Muscle of back (tissue), 3 donors: ENCODE measurements at regions not wholly inside any gene's neighbourhood (a gene's known extent, or its start where the extent isn't known, plus 50 kb on each side); places are given as distances from the start of the nearest gene placed in this dataset.

Source experiments
- DNase-seq, 3 donors: peaks; one replicate each; pipeline versions ENCODE4 v3.0.0 to v3.0.0-alpha.2; 2013

- peak; percentile 80 to 89 (median 85) for DNase-seq
These were observed 292.7 kb upstream of the TARS1 start for GRCh38 chr5:33148076-33148513.

GRCh38 chr5:33153372-33153771 lies 287.4 kb upstream of the TARS1 start:
- DNase-seq: no peak

- DNase-seq: no peak
These were observed 286.9 kb upstream of the TARS1 start for GRCh38 chr5:33153831-33154230.

- no peak for DNase-seq
These were observed 279.9 kb upstream of the TARS1 start for GRCh38 chr5:33160871-33161270.

DNA sequence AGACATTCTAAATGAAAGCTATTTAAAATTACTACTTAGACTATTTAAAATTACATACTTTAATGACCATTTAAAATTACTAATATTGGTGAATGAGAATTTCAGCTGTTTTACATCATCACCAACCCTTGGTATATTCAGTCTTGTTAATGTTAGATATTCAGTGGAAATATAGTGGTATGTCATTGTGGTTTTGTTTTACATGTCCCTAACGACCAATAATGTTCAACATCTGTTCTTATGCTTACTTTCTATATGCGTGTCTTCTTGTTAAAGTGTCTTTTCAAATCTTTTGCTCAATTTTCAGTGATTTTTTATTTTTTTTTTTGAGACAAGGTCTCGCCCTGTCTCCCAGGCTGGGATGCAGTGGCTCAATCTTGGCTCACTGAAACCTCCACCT lies 279.3 kb upstream of the TARS1 start:
- peak in 1 of 3 donors; percentile 62 for DNase-seq

GRCh38 chr5:33162057-33162456 lies 278.7 kb upstream of the TARS1 start:
- no peak for DNase-seq

DNA sequence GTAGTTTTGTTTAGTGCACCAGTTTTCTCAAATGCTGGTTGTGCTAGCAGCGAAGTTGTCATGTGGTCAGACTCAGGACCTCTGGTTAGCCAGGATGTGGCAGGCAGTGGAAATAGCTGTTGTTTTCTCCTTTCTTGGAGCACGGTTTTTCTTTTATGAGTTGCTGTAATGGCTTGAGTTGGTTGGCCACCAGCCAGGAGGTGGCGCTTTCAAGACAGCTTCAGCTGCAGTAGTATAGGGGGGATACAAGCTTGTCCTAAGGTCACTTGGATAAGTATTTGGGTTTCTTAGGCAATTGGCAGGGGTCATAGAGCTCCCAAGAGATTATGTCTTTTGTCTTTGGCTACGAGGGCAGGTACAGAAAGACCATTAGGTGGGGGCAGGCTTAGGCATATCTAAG lies 274.2 kb upstream of the TARS1 start:
- peak in 1 of 3 donors; percentile 8 for DNase-seq

DNA sequence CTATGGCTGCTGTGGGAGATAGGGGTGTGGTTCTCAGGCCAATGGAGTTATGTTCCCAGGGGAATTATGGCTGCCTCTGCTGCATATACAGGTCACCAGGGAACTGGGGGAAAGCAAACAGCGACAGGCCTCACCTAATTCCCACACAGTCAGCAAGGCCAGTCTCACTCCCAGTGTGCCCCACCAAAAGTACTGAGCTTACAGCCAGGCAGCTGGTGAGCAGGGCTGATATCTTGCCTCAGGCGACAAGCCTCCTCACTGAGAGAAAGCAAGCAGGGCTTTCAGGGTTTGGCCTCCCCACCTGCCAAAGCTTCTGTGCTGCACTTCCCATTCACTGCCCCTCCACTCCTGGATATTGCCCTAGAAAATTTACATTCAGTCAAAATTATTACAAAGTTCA lies 273.8 kb upstream of the TARS1 start:
- no peak for DNase-seq

GRCh38 chr5:33167541-33167940 lies 273.2 kb upstream of the TARS1 start:
- DNase-seq: no peak

DNA sequence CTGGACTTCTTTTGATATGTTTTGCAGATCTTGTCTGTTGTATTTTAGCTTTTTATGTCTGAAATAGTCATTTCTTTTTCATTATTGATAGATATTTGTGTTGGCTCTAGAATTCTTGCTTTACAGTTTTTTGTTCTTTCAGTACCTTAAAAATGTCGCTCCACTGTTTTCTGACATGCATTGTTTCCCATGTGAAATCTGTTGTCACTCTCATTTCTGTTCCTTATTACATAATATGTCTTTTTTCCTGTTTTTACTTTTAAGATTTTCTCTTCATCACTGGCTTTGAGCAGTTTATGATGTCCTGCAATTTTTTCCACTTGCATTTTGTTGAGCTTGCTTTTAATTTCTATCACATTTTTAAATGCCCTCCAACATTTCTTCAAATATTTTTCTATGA lies 270.4 kb upstream of the TARS1 start:
- DNase-seq: no peak

DNA sequence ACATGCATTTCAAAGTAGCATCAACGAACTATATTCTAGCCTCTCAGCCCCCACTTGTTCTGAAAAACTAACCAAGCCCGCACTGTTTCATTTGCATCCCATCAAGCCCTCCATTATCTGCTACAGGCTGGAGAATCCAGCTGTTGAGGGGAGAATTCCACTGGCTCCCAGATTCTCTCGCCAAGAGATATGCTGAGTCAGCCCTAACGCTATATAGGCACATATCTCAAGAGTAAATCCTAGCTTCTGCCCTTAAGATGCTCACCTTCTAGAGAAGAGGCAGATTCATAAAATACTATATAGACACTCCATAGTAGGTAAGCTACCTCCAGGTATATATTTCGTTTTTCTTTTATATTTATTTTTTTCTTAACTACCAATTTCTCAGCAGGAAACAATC lies 266.4 kb upstream of the TARS1 start:
- no peak for DNase-seq

DNA sequence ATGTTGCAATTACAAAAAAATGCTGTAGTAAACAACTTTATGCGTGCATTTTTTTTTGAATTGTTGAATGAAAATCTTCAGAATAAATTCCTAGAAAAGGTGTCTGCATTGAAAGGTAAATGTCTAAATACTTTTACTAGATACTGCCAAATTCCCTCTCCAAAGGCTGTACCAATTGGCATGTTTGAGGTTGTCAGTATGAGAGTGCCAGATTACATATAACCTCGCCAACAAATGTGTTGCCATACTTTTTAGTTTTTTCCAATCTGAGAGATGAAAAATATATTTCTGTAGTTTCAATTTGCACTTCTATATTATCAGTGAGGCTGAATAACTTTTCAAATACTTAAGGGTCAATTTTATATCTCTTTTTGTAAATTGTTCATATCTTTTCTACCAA lies 261.5 kb upstream of the TARS1 start:
- DNase-seq: no peak

DNA sequence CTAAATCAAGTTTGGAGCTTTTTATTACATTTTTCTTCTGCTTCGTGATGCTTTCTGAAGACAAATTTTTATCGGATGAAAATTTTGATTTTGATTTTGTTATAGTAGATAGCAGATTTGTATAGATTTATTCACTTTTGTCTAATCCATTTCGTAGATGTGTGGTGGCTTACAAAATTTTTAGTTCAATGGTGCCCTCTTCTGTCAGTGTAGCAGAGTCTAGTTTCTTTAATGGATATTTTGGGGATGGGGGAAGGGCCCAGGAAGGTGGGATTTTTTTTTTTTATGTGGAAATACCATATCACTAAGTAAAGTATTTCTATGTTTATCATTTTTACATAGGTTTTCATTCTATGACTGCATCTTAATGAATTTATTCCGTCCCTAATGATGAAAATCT lies 259.9 kb upstream of the TARS1 start:
- peak; percentile 34 to 58 (median 39) for DNase-seq

- no peak for DNase-seq
These were observed 257.8 kb upstream of the TARS1 start for GRCh38 chr5:33182986-33183385.

DNA sequence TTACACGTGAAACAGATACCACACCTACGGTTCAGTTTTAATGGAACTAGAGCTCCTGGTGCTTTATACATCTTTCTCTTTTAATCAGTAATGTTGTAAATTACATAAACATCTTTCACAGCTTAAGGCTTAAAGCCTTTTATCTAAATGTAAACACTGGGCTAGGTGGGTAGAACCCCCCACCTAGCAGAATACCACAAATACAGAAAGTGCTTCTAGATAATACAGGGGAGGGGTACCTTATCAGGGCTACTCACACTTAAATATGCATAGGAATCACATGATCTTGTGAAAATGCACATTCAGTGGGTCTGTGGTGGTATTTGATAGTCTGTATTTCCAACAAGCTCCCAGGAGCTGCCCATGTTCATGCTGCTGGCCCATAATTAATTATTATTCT lies 256.4 kb upstream of the TARS1 start:
- DNase-seq: no peak

- DNase-seq: no peak
These were observed 252.7 kb upstream of the TARS1 start for GRCh38 chr5:33188089-33188488.

DNA sequence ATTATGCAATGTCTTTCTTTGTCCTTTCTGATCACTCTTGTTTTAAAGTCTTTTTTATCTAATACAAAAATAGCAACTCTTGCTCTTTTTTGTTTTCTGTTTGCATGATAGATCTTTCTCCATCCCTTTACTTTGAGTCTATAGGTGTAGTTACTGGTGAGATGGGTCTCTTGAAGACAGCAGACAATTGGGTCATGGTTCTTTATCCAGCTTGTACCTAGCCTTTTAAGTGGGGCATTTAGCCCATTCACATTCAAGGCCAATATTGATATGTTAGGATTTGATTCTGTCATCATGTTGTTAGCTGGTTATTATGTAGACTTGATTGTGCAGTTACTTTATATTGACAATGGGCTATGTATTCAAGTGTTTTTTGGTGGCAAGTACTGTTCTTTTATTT lies 245.9 kb upstream of the TARS1 start:
- DNase-seq: no peak

- peak; percentile 22 to 78 (median 30) for DNase-seq
These were observed 245.2 kb upstream of the TARS1 start for GRCh38 chr5:33195431-33196165.

DNA sequence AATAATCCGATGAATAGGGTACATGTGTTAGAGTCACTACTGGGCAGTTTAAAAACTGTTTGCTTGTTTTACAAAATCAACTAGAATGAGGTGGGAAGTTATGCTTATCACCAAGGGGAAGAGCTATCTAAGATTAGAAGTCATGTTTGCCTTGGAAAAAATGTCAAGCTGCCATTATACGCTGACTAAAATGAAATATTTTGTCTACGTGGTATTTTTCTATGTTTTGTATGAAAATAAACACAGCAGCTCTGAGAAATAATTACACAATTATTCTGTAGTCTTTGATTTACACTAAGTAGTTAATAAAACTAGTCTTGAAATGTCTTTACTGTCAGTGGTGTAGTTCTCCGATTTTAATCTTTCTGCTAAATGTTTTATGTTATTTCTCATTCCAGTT lies 241.9 kb upstream of the TARS1 start:
- DNase-seq: no peak

DNA sequence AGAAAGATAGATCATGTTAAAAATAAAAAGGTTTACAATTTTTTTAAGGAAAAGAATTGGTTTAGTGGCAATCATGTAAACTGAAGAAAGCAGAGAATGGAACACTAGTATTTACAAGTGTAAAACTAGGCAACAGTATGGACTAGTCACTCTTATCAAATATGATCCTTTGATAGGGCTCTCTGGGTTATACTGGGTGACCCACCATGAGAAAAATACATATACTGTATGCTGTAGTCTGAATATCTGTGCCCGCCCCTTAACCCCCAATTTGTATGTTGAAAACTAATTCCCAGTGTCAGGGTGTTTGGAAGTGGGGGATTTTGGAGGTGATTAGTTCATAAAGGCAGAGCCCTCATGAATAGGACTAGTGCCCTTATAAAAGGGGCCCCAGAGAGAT lies 236.8 kb upstream of the TARS1 start:
- no peak for DNase-seq

- DNase-seq: no peak
These were observed 235.7 kb upstream of the TARS1 start for GRCh38 chr5:33205079-33205478.

- DNase-seq: no peak
These were observed 234.9 kb upstream of the TARS1 start for GRCh38 chr5:33205727-33206410.

DNA sequence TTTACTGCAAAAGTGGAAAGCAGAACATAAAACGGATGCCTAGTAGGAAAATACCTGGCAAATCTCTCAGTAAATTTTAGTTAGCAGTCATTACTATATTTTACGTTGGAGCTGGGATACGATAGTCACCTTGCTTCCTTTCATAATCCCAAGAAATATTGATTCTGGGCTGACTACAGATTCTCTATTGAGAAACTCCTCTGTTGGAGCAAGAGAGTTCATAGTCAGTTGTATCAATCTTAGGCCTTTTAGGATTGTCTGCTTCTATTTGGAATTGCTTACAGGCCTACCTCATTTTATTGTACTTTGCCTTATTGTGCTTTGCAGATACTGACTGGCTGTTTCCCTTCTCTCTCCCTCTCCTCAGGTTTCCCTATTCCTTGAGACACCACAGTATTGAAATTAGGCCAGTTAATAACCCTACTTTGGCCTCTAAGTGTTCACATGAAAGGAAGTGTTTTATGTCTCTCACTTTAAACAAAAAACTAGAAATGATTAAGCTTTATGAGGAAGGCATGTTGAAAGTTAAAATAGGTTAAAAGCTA lies 233.7 kb upstream of the TARS1 start:
- DNase-seq: no peak
